ENCODE measurements at regions not wholly inside any gene's neighbourhood (a gene's known extent, or its start where the extent isn't known, plus 50 kb on each side); places are given as distances from the start of the nearest gene placed in this dataset.

GRCh38 chr14:101495827-101496775, 65.2 kb upstream of the DIO3 start:
- DNase-seq (peak; percentile 43), ATAC-seq (no peak)
- H3K9me3 ChIP-seq, result no peaks in the 10 kb centered on the region
- no peak for TF ChIP-seq CTCF (IDR thresholded peaks at IDR 0.05)
- H3K27me3 ChIP-seq, result no peaks in the 10 kb centered on the region
- H3K36me3 ChIP-seq, result no peaks in the 10 kb centered on the region
- H3K27ac ChIP-seq, result no peak overlapping the region
- H3K4me1 ChIP-seq, result no peaks in the 10 kb centered on the region
- intact Hi-C loops (cut with DNase I), result no loop called here
- H3K4me3 ChIP-seq, result no peak overlapping the region

- Histone ChIP-seq H3K27ac (no peak overlapping the region), H3K36me3 (no peaks in the 10 kb centered on the region), H3K9me3 (no peaks in the 10 kb centered on the region), H3K4me3 (no peak overlapping the region), H3K4me1 (no peaks in the 10 kb centered on the region), H3K27me3 (no peaks in the 10 kb centered on the region)
- DNase-seq (peak; percentile 33), ATAC-seq (no peak)
- intact Hi-C loops (cut with DNase I), result no loop called here
- no peak for TF ChIP-seq CTCF (IDR thresholded peaks at IDR 0.05)
Measured at GRCh38 chr14:101496776-101497683, 64.3 kb upstream of the DIO3 start.

GRCh38 chr14:101497684-101498525, 63.4 kb upstream of the DIO3 start:
- peak overlapping the region; percentile 11 for H3K27ac ChIP-seq
- no peaks in the 10 kb centered on the region for H3K36me3 ChIP-seq
- no peaks in the 10 kb centered on the region for H3K27me3 ChIP-seq
- no peaks in the 10 kb centered on the region for H3K4me1 ChIP-seq
- peak; percentile 51 for DNase-seq
- intact Hi-C loops (cut with DNase I), result no loop called here
- no peak overlapping the region for H3K4me3 ChIP-seq
- no peak for ATAC-seq
- H3K9me3 ChIP-seq, result no peaks in the 10 kb centered on the region
- TF ChIP-seq CTCF (IDR thresholded peaks at IDR 0.05), result no peak

GRCh38 chr14:101498526-101498860, 62.8 kb upstream of the DIO3 start:
- TF ChIP-seq CTCF (IDR thresholded peaks at IDR 0.05), result no peak
- DNase-seq, result peak; percentile 17
- intact Hi-C loops (cut with DNase I), result no loop called here
- Histone ChIP-seq H3K4me3 (no peak overlapping the region), H3K36me3 (no peaks in the 10 kb centered on the region), H3K9me3 (no peaks in the 10 kb centered on the region), H3K4me1 (no peaks in the 10 kb centered on the region), H3K27me3 (no peaks in the 10 kb centered on the region), H3K27ac (no peak overlapping the region)
- no peak for ATAC-seq

GRCh38 chr14:101499080-101499479, 62.2 kb upstream of the DIO3 start:
- Histone ChIP-seq H3K4me3 (no peak overlapping the region), H3K27me3 (no peaks in the 10 kb centered on the region), H3K36me3 (no peaks in the 10 kb centered on the region), H3K27ac (no peak overlapping the region), H3K4me1 (no peaks in the 10 kb centered on the region), H3K9me3 (no peaks in the 10 kb centered on the region)
- TF ChIP-seq CTCF (IDR thresholded peaks at IDR 0.05), result no peak
- ATAC-seq (no peak), DNase-seq (peak; percentile 38)
- intact Hi-C loops (cut with DNase I), result no loop called here

All from upper lobe of right lung (tissue), 1 donor.